ENCODE measurements at regions not wholly inside any gene's neighbourhood (a gene's known extent, or its start where the extent isn't known, plus 50 kb on each side); places are given as distances from the start of the nearest gene placed in this dataset.

GRCh38 chr7:155917836-155918430 is 105.7 kb upstream of the SHH start:
- no peak overlapping the region for H3K27ac ChIP-seq
- ChIA-PET POLR2A (ENCODE audit: low non-redundant PET) (no interaction called here), CTCF (interaction anchor here (0.6 kb wide), 1 partner anchor 588 kb away, joined by 3 read pairs; no protein-coding TSS in a partner anchor)
- TF ChIP-seq CTCF (conservative IDR thresholded peaks at IDR 0.05; ENCODE audit: low read depth): no peak
- no peak for DNase-seq (ENCODE audit: low spot score)

- ChIA-PET CTCF (interaction anchor here (0.6 kb wide), 1 partner anchor 589 kb away, joined by 3 read pairs; no protein-coding TSS in a partner anchor), POLR2A (ENCODE audit: low non-redundant PET) (no interaction called here)
- TF ChIP-seq CTCF (conservative IDR thresholded peaks at IDR 0.05; ENCODE audit: low read depth): no peak
- no peak for DNase-seq (ENCODE audit: low spot score)
- H3K27ac ChIP-seq: no peak overlapping the region
Measured at GRCh38 chr7:155916926-155917655, 104.8 kb upstream of the SHH start.

GRCh38 chr7:155914341-155914740 is 102.1 kb upstream of the SHH start:
- ChIA-PET POLR2A (ENCODE audit: low non-redundant PET) (no interaction called here), CTCF (no interaction called here)
- no peak for DNase-seq (ENCODE audit: low spot score)
- no peak for TF ChIP-seq CTCF (conservative IDR thresholded peaks at IDR 0.05; ENCODE audit: low read depth)
- H3K27ac ChIP-seq: no peak overlapping the region

GRCh38 chr7:155913719-155914118 is 101.5 kb upstream of the SHH start:
- TF ChIP-seq CTCF (conservative IDR thresholded peaks at IDR 0.05; ENCODE audit: low read depth): no peak
- POLR2A ChIA-PET (ENCODE audit: low non-redundant PET): no interaction called here
- no peak overlapping the region for H3K27ac ChIP-seq
- DNase-seq (ENCODE audit: low spot score): no peak
- CTCF ChIA-PET: no interaction called here

GRCh38 chr7:155913291-155913690 is 101.0 kb upstream of the SHH start:
- ChIA-PET POLR2A (ENCODE audit: low non-redundant PET) (no interaction called here), CTCF (no interaction called here)
- no peak for TF ChIP-seq CTCF (conservative IDR thresholded peaks at IDR 0.05; ENCODE audit: low read depth)
- no peak overlapping the region for H3K27ac ChIP-seq
- DNase-seq (ENCODE audit: low spot score): no peak

- no peak for TF ChIP-seq CTCF (conservative IDR thresholded peaks at IDR 0.05; ENCODE audit: low read depth)
- ChIA-PET POLR2A (ENCODE audit: low non-redundant PET) (interaction anchor here (0.6 kb wide), 1 partner anchor 888 kb away, joined by 5 read pairs; no protein-coding TSS in a partner anchor), CTCF (no interaction called here)
Measured at GRCh38 chr7:155911471-155912105, 99.3 kb upstream of the SHH start.

More at GRCh38 chr7:155911471-155912105, 99.3 kb upstream of the SHH start:
- DNase-seq (ENCODE audit: low spot score): no peak
- no peak overlapping the region for H3K27ac ChIP-seq

Measured in RWPE1 (cell line).